Fibroblast of peridontal ligament (primary cell): ENCODE measurements at regions not wholly inside any gene's neighbourhood (a gene's known extent, or its start where the extent isn't known, plus 50 kb on each side); places are given as distances from the start of the nearest gene placed in this dataset.
"Not testable (repeated sequence)": the region's sequence is repeated elsewhere in the genome, so short reads cannot be mapped to it uniquely, and the experiment has no call there.

Experiments used
- DNase-seq: peaks from one replicate; pipeline ENCODE4 v3.0.0-alpha.2; 2010; ENCODE audit errors: extremely low read depth

DNA sequence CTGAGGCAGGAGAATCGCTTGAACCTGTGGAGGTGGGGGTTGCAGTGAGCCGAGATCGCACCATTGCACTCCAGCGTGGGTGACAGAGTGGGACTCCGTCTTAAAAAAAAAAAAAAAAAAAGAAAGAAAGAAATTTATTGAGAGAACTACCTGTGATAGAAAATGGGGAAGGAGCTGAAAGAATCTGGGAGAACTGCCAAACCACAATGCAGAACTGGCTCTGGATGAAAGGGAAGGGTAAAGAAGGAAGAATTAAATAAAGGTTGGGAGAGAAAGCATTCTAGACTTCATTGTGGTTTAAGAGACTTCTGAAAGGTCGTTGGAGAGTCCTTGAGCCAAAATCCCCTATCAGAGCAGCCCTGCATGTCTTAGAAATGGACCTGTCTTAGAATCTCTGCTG, 567.9 kb upstream of the HTR2C start:
- no peak for DNase-seq

DNA sequence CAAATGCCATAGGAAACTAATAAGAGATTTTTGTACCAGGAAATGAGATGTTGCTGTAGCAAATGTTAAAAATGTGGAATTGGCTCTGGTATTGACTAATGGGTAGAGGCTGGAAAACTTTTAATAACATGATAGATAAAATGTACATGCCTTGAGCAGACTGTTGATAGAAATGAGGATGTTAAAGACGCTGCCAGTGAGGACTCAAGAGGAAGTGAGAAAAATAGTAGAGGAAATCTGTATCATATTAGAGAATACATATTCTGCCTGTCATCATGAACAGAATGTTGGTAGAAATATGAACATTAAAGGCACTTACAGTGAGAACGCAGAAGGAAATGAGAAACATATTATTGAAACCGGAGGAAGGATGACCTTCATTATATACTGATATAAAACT, 577.2 kb upstream of the HTR2C start:
- DNase-seq, result no peak

DNA sequence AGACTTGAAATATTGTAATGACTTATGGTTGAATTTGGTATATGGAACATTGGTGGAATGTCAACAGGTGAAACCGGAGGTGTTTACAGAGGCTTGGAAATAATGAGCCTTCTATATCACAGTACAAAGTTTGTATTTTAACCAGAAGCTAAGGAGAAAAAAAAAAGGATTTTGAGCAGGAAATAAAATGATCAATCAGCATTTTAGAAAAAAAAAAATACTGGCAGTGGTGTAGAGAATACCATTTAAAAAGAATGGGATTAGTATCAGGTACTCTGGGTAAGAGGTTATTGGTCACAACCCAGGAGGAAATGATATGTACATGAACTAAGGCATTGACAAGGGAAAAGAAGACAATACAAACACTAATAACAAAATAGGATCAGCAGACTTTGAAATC, 587.1 kb upstream of the HTR2C start:
- DNase-seq, result no peak

DNA sequence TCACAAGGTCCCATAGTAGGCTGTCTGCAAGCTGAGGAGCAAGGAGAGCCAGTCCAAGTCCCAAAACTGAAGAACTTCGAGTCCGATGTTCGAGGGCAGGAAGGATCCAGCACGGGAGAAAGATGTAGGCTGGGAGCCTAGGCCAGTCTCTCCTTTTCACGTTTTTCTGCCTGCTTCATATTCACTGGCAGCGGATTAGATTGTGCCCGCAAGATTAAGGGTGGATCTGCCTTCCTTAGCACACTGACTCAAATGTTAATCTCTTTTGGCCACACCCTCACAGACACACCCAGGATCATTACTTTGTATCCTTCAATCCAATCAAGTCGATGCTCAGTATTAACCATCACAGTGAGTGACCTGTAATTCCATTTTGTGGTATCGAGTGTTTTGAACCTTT, 592.2 kb upstream of the HTR2C start:
- not testable (repeated sequence) for DNase-seq

DNA sequence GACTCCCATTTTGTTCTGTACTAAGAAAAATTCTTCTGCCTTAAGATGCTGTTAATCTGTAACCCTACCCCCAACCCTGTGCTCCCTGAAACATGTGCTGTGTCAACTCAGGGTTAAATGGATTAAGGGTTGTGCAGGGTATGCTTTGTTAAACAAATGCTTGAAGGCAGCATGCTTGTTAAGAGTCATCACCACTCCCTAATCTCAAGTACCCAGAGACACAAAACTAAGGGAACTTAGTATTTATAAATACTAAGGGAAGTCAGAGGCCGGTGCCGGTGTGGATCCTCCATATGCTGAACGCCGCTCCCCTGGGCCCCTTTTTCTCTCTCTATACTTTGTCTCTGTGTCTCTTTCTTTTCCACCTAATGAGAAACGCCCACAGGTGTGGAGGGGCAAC, 593.2 kb upstream of the HTR2C start:
- DNase-seq, result not testable (repeated sequence)

DNA sequence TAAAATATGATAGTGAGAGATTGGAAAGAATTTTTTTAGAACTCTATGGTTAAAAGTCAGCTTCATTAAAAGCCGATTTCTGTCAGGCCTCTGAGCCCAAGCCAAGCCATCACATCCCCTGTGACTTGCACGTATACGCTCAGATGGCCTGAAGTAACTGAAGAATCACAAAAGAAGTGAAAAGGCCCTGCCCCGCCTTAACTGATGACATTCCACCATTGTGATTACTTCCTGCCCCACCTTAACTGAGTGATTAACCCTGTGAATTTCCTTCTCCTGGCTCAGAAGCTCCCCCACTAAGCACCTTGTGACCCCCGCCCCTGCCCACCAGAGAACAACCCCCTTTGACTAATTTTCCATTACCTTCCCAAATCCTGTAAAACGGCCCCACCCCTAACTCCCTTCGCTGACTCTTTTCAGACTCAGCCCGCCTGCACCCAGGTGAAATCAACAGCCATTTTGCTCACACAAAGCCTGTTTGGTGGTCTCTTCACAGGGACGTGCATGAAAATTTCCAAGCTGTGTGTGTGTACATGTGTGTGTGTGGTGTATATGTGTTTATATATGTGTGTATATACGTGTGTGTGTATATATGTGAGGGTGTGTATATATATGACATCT, 595.5 kb upstream of the HTR2C start:
- not testable (repeated sequence) for DNase-seq

DNA sequence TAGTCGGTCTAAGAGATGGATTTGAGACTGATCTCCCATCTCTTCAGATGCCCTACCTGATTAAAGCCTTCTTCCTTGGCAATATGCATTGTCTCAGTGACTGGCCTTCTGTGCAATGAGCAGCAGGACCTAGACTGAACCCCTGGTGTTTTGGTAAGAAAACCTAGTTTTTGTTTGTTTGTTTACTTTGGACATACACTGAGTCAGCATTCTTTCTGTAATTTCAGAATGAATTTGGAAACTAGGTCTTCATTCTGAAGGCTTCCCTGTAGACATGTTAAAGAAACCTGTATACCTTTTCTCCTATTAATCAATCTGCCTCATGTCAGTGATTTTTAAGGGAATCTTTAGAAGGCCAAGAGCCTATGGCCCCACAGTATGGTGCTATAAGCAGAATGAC, 597.5 kb upstream of the HTR2C start:
- no peak for DNase-seq

DNA sequence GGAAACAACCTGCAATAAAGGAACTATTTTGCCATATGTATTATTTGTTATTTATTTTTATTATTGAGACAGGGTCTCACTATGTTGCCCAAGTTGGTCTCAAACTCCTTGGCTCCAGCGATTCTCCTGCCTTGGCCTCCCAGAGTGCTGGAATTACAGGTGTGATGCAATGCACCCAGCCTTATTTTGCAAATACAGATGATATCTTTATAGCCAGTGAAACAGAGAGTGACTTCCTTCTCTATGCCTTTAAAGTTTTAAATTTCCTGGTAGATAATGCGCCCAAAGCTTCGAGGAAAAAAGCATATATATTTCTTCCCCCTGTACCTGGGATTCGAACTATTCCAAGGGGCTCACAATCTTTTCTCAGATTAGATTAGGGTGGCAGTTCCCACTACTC, 601.1 kb upstream of the HTR2C start:
- DNase-seq, result no peak

DNA sequence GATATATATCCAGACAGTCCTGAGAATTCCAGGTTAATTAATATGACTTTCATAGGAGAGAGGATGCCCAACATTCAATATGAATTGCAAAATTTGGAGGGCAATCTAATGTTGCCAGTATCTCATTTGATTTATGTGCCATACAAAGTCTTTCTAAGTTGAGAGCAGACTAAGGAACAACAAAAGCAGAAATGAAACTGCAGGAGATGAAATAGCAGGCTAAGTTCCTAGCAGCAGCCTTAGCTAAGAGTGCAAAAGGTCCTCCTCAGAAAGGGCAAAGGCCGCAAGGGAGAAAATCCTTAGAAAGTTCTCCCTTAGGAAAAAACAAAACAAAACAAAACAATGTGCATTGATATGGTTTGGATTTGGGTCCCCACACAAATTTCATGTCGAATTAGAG, 602.9 kb upstream of the HTR2C start:
- no peak for DNase-seq

DNA sequence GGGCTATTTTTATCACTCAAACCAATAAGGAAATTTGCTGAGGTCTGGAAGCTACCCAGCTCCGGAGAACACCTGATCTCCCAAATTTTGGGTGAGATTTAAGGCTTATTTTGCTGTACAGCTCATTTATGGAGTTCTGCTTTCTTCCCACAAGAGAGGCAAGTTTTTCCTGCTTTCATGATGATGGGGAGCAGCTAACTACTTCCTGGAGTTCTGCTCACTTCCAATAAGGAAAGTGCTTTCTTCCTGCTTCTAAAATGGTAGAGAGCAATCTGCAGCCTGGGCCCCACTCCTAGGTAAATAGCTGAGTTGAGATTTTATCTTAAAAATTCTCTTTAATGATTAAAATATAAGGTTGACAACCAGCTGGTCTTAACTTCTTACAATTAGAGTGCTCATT, 606.0 kb upstream of the HTR2C start:
- no peak for DNase-seq

DNA sequence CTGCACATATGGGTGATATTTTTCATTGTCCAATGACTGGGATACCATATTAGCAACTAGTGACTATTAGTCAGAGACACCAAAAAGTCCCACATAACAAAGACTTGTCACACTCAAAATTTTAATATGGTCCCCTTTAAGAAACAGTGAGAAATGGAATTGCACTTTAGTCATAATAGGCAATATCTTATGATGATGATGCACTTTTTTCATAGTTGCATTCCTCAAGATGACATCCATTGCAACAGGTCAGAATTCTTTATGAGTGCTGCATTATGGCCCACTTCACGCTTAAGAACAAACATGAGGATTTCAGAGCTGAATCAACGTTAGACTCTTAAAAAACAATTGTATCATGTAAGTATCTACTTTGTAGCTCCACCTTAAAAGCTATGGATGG, 608.4 kb upstream of the HTR2C start:
- DNase-seq, result no peak

DNA sequence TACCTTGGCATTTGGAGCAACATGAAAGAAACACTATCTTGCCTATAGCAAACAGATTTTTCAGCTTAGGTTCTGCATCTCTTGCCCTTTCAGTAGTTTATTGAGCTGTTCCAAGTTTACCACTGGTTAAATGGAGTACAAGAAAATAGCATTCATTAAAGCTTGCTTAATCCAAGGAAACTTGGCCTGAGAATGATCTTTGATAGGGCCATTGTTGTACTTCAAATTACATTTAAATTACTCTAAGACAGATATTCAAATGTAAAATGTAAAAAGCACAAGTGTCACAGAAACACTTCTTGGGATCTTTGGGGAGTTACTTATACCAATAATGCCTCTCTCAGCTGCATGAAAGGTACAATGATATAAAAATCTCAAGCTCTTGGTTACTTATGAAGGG, 609.0 kb upstream of the HTR2C start:
- DNase-seq, result no peak

DNA sequence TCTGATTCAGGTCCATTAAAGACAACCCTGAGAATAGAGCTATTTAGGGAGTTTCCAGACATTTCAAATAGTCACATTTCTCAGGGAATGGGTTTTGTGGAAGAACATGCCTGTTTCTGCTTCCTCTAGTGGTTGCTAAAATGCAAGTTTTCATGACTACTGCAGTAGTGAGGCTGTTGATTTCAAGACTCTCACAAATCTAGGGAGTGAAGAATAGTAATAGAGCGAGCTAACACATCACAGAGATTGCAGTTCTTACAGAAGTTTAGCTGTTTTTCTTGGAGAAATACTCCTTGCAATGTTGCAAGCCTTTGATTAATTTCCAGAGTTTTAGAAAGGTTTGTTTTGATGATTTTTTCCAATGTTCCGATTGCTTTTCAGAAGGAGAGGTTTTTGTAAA, 610.2 kb upstream of the HTR2C start:
- no peak for DNase-seq

DNA sequence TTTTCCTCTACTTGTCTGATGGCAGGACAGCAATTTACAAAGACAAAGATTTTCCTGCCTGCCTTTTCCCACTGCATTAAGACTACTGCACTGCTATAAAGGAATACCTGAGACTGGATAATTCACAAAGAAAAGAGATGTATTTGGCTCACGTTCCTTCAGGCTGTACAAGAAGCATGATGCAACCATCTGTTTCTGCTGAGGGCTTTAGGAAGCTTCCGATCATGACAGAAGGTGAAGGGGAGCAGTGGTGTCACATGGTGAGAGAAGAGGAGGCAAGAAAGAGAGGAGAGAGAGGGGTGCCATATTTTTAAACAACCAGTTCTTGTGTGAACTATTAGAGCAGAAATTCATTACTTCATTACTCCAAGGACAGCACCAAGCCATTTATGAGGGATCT, 617.1 kb upstream of the HTR2C start:
- no peak for DNase-seq

DNA sequence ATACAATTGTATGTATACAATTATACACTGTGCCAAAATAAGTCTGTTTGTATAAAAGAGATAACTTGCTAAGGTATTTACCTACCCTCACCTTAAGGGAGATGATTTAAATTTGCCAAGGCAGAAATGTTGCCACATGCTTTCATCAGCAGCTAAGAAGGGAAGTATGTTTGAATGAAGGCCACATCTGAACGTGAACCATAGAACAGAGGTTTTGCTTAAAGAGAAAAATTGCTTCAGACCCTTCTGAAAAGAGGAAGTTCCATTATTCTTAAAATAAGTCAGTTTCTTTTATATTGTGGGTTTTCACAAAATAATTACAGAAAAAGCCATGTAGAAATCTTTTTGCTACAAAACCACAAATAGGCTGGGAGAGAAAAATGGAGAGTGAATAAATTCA, 621.5 kb upstream of the HTR2C start:
- no peak for DNase-seq

DNA sequence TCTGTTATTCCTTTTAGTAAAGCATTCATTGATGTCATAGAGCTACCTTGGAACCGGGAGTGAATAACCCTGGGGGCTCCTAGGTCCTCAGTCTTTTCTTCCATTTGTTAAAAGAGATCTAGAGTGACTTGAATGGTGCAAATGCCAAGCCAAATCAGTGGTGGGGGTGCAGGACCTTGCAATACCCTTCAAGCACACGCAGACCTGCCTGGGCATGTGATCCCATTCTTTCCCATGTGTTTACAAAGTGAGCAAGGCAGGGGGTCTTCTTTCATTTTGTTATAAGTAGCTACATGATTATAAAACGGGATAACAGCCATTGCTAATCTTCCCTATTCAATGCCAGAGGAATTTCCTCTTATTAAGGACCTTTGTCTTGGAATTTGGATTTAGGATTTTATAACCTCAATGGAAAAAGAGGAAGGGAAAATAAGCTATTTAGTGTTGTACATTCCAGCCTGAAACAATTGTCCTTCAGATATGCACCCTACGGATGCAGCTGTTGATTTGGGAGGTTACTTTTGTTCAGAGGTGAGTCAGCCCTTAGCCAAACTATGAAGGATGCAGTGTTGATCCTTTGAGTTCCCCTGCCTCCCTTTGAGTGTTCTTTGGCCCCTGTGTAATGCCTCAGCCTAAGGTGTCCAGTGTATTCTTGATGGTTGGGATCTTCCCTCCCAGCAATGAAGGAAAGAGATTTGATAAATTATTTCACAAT, 623.8 kb upstream of the HTR2C start:
- DNase-seq, result no peak

DNA sequence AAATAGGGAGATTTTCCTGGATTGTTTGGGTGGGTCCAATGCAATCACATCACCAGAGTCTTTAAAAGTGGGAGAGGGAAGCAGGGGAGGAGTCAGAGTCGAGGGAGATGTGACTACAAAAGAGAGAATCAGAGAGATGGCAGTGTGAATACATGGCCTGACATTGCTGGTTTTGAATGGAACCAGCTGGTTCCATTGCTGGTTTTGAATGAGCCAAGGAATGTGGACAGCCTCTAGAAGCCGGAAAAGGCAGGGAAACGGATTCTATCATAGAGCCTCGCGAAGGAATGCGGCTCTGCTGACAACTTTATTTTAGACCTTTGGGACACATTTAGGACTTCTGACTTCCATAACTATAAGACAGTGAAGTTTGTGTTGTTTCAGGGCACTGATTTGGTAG, 627.0 kb upstream of the HTR2C start:
- no peak for DNase-seq

DNA sequence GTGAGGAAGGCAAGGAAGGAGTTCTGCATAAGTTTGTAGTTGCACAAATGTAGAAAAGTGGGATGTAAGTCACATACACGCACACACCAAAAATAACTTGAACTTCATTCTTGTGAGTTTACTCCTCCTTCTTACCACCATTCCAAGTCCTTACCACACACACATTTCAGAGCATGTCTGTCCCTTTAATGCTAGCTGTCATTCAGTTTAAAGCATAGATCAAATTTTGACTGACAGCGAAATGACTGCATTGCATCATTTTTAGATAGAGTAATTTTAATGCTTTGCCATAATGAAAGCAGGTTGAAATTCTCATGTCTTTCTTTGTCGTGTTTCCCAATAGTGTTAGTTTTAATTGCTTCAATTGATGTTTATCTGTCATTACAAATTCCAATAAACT, 629.6 kb upstream of the HTR2C start:
- DNase-seq, result no peak

DNA sequence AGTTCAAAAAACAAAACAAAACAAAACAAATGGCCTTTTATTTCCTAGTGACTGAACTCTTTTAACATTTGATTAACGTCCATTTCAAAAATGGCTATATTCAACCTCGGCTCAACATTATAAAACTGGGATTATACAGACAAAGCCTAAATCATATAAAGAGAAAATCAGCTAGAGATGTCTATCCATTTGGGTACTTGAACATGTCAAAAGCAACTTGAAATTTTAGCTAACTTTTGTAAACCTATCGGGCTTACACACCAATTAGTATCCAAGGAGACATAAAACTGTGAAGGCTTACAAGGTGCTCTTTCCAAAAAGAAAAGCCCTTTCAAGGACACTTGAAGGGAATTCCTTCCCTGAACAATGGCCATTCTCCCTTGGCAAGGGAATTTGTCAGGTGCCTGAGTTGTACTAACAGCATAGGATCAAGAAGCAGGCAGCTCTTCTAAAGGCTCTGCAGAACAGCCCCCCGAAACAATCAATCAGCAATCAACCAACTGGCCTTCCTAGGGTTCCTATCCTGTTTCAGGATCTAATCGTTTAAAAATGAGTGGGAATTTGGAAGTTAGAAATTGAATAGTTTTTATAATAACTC, 633.7 kb upstream of the HTR2C start:
- DNase-seq, result no peak

DNA sequence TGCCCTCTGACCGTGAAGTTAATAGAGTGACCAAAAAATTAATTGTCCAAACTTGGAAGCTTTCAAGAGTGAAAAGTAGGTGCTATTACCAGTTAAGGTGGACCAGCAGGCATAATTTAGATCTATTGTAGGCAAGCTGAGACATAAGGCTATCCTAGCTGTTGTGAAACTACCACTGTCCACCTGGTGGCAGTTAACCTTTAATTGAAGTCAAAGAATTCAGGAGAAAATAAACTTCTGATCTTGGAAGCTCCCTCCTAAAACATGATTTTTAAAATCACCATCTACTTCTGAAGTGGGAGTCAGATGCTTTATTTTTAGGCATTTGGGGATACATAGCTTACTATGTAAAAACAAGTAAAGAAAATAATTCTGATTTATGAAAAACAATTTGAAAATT, 636.3 kb upstream of the HTR2C start:
- DNase-seq, result no peak

DNA sequence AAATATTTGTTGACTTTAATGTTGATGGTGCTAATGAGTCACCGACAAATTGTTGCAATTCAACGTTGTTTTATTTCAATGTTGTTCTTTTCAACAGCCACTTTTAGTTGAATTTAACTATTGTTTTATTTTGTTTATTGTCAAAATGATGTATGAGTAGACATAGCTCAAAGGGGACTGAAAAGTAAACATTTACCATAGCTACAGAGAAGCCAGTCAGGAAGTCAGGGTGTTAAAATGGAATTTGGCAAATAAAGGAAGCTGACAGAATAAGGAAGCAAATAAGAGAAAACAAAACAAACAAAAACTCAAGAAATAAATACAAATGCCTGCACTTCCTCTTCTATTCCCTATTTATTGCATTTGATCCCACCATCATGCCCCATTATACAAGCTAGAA, 648.4 kb upstream of the HTR2C start:
- no peak for DNase-seq

DNA sequence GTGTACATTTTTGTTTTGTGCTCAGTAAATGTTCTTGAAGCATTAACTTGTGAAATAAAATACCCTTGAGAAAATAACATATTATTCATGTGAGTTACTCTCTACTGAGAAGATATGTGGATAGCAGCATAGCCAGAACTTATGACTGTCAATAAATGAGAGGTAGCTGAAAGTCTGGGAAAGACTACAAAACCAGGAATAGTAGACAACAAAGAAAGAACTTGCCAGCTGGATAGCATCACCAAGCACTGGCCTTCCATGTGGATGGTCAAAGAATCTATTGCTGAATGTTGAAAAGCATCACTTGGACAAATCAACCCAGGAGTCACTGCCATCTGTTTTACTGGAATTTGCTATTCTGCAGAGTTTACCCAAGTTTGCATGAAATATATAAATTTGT, 650.0 kb upstream of the HTR2C start:
- DNase-seq, result no peak

DNA sequence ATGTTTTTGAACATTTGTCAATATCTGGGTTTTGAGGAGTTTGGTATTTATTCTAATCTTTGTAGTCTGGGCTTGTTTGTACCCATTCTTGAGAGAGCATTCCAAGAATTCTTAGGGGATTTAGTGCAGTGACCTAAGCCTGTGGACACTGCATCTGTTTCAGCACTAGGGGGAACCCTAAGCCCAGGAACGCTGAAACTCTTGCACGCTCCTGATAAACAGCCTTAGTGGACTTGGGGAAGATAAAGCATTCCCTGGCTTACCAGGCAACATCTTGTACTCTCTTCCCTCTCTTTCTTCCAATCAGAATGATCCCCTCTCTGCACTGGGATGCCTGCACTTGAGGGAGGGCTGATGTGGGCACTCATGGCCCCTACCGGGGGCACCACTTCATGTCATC, 654.9 kb upstream of the HTR2C start:
- no peak for DNase-seq

DNA sequence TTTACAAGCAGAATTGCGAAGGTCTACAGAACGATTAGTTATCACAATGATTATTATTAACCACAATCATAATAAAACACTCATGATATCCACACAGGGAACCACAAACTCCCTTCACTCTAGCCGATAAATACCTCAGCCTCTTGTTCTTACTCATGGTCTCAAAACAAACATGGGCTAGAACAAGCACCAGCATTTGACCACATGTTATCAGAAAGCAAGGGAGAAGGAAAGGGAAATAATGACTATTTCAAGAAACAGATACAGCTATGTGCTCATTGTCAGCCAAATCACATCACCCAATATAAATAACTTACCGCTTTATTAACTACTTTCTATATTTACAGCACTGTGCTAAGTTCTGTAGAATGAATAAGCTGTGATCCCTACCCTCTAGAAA, 663.2 kb upstream of the HTR2C start:
- DNase-seq, result no peak
